Nephron progenitor cell (in vitro differentiated cells): ENCODE measurements at regions not wholly inside any gene's neighbourhood (a gene's known extent, or its start where the extent isn't known, plus 50 kb on each side); places are given as distances from the start of the nearest gene placed in this dataset.
"Not testable (repeated sequence)": the region's sequence is repeated elsewhere in the genome, so short reads cannot be mapped to it uniquely, and the experiment has no call there.

Experiments used
- DNase-seq: peaks from one replicate; pipeline ENCODE4 v3.0.0; 2021
- H3K27ac Mint-ChIP-seq: 2 replicates; pipeline ENCODE4 v1.8.0; 2021; ENCODE audit warnings: mild to moderate bottlenecking, moderate library complexity, mixed read lengths
- H3K27me3 Mint-ChIP-seq: 2 replicates; pipeline ENCODE4 v1.8.0; 2021; ENCODE audit warnings: mild to moderate bottlenecking, low read depth, mixed read lengths; ENCODE audit not compliant: poor library complexity
- H3K36me3 Mint-ChIP-seq: 2 replicates; pipeline ENCODE4 v1.8.0; 2021; ENCODE audit warnings: low read depth, mixed read lengths
- H3K4me1 Mint-ChIP-seq: 2 replicates; pipeline ENCODE4 v1.8.0; 2021; ENCODE audit warnings: mixed read lengths
- H3K4me3 Mint-ChIP-seq: 2 replicates; pipeline ENCODE4 v1.8.0; 2021; ENCODE audit warnings: mild to moderate bottlenecking, moderate library complexity, mixed read lengths
- H3K9me3 Mint-ChIP-seq: 2 replicates; pipeline ENCODE4 v1.8.0; 2021; ENCODE audit warnings: mild to moderate bottlenecking, moderate library complexity, mixed read lengths
- CTCF ChIP-seq: fragments of 200-600 bp; sonication (generic); IDR thresholded peaks from 2 replicates; pipeline ENCODE4 v1.5.0; 2021; ENCODE audit warnings: antibody characterized with exemption

DNA sequence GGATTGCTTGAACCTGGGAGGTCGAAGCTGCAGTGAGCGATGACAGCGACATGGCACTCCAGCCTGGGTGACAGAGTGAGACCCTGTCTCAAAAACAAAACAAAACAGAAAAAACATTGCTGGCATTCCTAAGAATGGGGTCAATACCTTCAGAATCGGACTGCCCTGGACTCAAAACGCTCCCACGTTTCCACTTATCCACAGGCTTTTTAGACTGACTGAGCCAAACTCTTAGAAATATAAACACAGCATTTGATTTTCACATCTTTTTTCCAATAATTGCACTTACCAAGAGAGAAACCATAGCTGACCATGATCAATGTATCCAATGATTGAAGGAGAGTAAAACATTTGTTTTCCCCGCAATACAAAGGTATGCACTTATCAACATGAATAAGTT, 59.5 kb upstream of the CUX1 start:
- H3K36me3 Mint-ChIP-seq, result no peaks in the 10 kb centered on the region

DNA sequence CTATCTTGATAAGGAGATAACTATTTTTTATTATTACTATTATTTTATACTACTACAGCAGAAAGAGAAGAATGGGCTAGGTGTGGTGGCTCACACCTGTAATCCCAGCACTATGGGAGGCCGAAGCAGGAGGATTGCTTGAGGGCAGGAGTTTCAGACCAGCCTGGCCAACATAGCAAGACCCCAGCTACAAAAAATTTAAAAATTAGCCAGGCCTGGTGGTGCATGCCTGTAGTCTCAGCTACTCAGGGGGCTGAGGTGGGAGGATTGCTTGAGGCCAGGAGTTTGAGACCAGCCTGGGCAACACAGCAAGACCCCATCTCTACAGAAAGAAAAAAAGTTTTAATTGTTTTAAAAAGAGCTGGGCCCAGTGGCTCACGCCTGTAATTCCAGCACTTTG, 58.9 kb upstream of the CUX1 start:
- DNase-seq, H3K9me3 Mint-ChIP-seq, H3K27ac Mint-ChIP-seq, H3K4me3 Mint-ChIP-seq, H3K36me3 Mint-ChIP-seq: not testable (repeated sequence)
- H3K27me3 Mint-ChIP-seq, result peaks cover 11% of the 10 kb centered on the region
- H3K4me1 Mint-ChIP-seq, result peaks cover 31% of the 10 kb centered on the region

More for the DNA sequence above, 59.5 kb upstream of the CUX1 start:
- no peak for DNase-seq
- Mint-ChIP-seq H3K4me3 (no peak overlapping the region), H3K27me3 (peaks cover 11% of the 10 kb centered on the region), H3K4me1 (peaks cover 37% of the 10 kb centered on the region), H3K9me3 (no peaks in the 10 kb centered on the region), H3K27ac (no peak overlapping the region)
- no peak for TF ChIP-seq CTCF

GRCh38 chr7:101764221-101764620, 53.2 kb upstream of the CUX1 start:
- no peak for TF ChIP-seq CTCF

DNA sequence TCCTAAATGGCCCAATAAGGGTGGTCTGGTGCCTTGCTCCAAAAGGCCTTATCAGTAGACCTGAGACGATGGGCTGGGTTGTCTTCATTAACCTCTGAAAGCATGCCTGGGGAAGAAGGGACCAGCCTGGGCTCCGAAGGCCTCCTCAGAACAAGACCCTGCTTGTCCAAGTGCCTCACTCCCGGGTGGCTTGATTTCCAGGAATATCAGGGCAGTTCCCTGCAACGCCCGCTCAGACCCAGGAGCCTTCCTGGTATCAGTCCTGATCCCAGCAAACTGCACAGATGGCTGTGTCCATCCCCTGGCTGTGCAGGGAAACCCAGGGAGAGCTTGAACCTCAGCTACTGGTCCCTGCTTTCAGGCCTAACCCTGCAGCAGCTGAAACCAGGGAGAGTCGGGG, 49.9 kb upstream of the CUX1 start:
- H3K9me3 Mint-ChIP-seq, result no peaks in the 10 kb centered on the region
- H3K4me3 Mint-ChIP-seq, result no peak overlapping the region
- H3K27me3 Mint-ChIP-seq, result peaks cover 19% of the 10 kb centered on the region
- H3K36me3 Mint-ChIP-seq, result no peaks in the 10 kb centered on the region
- TF ChIP-seq CTCF, result no peak
- peaks cover 21% of the 10 kb centered on the region for H3K4me1 Mint-ChIP-seq
- H3K27ac Mint-ChIP-seq, result no peak overlapping the region
- no peak for DNase-seq

More at GRCh38 chr7:101764221-101764620, 53.2 kb upstream of the CUX1 start:
- H3K4me1 Mint-ChIP-seq, result peaks cover 13% of the 10 kb centered on the region
- peak overlapping the region; percentile 20 for H3K27ac Mint-ChIP-seq
- no peaks in the 10 kb centered on the region for H3K9me3 Mint-ChIP-seq
- peaks cover 9% of the 10 kb centered on the region for H3K27me3 Mint-ChIP-seq
- no peak for DNase-seq
- no peaks in the 10 kb centered on the region for H3K36me3 Mint-ChIP-seq
- no peak overlapping the region for H3K4me3 Mint-ChIP-seq
